ENCODE measurements at regions not wholly inside any gene's neighbourhood (a gene's known extent, or its start where the extent isn't known, plus 50 kb on each side); places are given as distances from the start of the nearest gene placed in this dataset.
A peak's percentile ranks its signal among the peaks of the same experiment; 100 is the strongest.

DNA sequence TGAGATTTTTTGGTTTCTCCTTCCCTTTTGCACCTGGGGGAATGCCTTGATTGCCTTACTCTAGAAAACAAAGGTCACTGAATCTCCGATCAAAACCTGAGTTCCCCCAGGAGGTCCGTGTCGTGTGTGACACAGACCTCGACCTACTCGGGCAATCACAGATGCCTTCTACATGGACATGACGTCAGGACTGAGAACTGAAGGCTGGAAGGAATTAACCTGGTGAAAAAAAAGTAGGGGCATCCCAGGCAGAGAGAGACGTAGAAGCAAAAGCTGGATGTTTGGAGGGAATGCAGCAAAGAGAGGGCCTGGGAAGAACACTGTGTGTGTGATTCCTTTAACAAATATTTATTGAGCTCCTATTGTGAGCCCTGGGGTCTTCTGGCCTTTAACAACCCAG is 178.0 kb downstream of the PRDM2 start:
- no peak for FAIRE-seq

- no peak for FAIRE-seq
These were observed 178.5 kb downstream of the PRDM2 start for GRCh38 chr1:13878451-13878850.

GRCh38 chr1:13881385-13882088 is 181.5 kb downstream of the PRDM2 start:
- FAIRE-seq: no peak

DNA sequence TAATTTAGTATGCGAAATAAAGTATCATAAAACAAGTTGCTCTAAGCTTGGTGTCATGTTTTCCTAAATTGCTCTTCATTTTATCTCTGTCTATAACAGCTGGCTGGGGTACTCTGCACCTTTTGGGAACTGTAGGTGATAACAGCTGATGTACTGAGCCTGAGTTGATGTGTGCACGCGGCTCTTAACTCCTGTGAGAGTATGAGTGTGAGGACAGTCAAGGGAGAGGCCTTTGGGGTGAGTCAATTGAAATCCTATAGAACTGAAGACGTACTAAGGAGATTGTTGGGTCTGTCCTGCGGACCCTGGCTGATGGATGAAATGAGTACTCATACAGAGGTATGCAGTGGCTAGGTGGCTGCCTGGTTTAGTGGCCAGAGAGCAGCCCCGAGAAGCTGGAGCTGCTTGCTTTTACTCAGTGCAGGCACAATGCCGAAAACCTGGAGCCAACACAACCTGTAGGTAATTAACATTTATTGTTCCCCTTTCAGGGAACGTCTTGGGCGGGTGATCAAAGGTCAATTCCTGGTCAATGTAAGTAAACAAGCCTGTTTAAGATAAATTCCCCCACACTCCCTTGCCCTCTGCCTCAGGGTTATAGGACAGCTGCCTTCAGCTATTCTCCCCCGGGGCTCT is 188.5 kb downstream of the PRDM2 start:
- peak; percentile 85 for FAIRE-seq

GRCh38 chr1:13889495-13889894 is 189.5 kb downstream of the PRDM2 start:
- no peak for FAIRE-seq

DNA sequence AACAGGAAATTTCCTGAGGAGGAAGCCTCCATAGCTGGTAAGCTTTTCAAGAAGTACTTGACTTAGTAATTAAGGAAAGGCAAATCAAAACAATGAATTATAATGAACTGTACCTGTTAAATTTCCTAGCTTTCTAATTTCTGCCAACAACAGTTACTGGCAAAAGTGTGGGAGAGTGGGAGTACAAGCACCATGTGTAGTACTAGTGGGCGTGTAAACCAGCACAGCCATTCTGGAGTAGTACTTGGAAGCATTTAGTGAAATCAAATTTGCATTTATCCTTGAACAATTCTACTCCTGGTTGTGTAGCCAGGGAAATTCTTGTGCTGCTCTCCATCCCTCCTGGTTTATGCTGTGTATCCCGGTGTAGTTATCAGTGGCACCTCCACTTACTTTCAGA is 190.8 kb downstream of the PRDM2 start:
- no peak for FAIRE-seq

DNA sequence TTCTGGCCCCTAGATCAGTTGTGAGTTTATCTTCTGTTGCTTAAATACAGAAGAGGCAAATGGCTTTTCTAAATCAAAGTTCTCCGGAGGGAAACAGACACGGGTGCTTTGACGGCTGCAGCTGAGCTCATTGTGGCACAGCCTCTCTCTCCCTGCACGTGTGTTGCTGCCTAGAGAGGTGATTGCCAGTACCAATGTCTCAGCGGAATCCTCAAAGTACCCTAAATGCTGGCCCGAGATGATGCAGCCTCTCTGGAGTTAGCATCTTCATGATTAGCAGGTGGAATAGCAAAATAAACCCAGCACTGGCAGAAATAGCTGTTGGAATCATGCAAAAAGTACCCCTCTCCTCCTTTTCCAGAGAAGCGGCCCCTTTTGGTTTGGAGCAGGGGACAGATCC is 192.2 kb downstream of the PRDM2 start:
- FAIRE-seq: no peak

DNA sequence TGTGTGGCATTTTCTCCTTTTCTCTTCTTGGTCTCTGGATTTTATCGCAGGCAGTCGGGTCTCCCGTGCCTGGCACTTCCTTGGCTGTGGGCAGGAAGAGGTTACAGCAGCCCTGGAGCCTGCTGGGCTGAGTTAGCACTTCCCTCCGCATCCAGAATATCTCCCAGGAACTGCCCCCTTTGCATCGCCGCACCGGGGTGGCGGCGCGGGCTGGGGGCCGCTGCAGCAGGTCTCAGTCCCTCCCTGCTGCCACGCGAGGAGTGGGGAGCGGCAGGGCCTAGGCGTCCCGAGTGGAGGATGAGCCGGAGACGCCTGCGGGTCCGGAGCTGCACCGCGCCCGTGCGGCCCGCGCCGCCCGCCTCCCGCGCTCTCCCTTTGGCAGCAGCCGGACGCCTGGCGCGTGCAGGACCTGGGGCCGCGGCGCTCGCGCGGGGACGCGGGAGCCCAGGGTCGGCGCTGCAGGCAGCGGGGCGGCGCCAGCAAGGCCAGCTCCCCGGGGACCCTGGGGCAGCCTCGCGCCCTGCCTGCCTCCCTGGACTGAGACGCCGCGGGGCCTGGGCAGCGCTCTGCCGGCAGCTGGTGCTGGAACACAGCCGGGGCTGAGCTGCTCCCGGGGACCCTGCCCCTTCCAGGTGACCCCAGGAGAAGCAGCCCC is 192.8 kb downstream of the PRDM2 start:
- no peak for FAIRE-seq

- FAIRE-seq: no peak
These were observed 193.4 kb downstream of the PRDM2 start for GRCh38 chr1:13893409-13893821.

- no peak for FAIRE-seq
These were observed 196.9 kb downstream of the PRDM2 start for GRCh38 chr1:13896932-13897331.

GRCh38 chr1:13898406-13898805 is 198.4 kb downstream of the PRDM2 start:
- FAIRE-seq: no peak

DNA sequence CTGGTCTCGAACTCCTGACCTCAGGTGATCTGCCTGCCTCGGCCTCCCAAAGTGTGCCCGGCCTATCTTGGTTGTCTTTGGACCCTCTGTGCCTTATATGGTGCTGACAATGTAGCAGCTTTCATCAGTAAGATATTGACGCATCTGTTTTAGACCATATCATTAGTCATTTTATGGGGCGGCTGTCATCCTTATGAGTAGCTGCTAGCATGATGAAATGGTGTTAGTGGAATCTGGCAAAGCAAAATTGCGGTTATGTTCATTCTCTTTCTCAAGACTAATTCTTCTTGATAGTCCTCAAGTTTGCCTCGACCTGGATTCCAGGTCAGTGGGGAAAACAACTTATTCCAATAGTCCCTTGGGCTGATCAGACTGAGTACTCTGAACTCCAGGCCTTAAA is 199.9 kb downstream of the PRDM2 start:
- FAIRE-seq: no peak

GRCh38 chr1:13900583-13900982 is 200.6 kb downstream of the PRDM2 start:
- FAIRE-seq: no peak

DNA sequence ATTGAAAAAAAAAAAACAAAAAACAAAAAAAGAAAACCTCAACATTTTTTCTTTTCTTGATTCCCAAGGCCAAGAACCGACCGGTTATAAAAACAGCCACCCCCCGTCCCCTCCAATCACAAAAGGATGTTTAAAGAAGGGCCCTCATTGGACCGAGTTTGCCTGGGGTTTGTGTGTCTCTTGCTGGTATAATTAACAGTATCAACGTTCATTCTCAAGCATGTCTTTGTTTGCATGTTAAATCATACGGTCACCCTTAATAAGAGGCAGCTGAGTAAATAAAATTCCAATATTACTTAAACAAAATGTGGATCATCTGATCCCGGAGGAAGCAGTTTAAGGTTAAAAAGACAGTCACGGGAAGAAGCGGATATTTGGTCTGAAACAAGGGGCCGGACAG is 201.1 kb downstream of the PRDM2 start:
- FAIRE-seq: peak; percentile 70

GRCh38 chr1:13901597-13901996 is 201.6 kb downstream of the PRDM2 start:
- FAIRE-seq: no peak

GRCh38 chr1:13908128-13908527 is 208.1 kb downstream of the PRDM2 start:
- FAIRE-seq: no peak

DNA sequence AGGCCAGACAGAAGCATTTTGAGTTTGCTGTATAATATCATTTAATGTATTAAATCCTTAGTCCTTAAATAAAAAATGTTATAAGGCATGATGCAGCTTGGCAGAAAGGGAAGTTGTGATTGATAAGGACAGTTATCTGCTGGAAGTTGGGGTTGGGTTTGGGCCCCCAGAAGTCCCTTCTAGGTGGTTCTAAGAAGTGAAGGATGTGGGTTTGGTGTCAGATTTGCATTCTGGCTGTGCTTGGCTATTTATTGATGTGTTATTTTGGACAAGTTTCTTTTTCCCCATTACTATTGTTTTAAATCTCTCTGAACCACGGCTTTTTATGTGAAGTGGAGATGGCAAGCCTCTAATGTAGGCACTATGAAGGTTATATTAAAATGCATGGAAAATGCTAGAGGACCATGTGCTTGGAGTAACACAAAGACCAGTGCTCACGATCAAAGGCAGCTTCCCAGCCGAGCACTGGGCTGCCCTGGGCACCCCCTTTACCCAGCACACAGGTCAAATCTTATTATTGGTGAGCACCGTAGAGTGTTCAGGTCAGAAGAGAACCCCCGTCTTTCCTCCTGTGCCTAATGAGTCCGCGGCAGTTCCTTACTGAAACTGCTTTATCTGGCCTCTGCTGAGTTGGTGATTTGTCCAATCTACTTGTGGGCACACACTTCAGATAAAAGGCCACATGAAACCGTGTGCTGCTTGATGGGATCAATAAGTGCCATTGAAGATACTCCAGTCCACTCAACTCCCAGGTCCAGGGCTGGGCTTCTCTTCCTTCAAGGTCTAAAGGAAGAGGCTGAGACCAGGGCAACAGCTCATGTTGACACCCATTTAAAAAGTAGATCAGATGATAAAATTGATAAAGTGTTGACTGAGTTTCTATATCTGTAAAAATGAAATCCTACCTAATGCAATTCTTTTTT is 212.0 kb downstream of the PRDM2 start:
- FAIRE-seq: no peak

DNA sequence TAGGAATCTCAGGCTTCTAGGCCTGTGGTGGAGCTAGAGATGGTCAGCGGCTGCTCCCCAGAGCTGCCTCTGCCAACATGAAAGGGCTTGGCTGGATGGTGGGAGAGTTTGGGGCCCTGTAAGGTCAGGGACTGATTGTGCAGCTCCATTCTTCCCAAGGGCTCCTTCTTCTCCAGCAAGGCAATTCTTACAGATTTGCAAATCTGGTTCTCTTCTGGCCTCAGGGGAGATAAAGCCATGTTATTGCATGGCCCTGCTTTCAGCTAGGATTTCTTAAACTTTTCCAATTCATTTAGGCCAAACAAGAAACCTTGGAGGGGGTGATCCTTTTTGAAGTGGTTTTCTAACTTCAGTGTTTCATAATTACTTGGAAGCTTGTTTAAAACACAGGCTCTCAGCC is 213.4 kb downstream of the PRDM2 start:
- no peak for FAIRE-seq

- FAIRE-seq: no peak
These were observed 216.5 kb downstream of the PRDM2 start for GRCh38 chr1:13916530-13916929.

DNA sequence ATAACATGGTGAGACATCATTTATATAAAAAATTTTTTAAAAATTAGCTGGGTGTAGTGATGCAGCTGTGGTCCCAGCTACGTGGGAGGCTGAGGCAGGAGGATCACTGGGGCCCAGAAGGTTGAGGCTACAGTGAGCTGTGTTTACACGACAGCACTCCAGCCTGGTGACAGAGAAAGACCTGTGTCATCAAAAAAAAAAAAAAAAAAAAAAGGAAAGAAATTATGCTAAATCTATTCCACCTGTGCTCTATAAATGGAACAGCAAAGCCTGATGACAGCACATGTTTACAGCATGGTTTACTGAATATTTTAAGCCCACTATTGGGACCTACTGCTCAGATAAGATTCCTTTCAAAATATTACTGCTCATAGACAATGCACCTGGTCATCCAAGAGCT is 217.6 kb downstream of the PRDM2 start:
- no peak for FAIRE-seq

GRCh38 chr1:13918862-13919261 is 218.9 kb downstream of the PRDM2 start:
- no peak for FAIRE-seq

- no peak for FAIRE-seq
These were observed 221.2 kb downstream of the PRDM2 start for GRCh38 chr1:13921190-13921589.

DNA sequence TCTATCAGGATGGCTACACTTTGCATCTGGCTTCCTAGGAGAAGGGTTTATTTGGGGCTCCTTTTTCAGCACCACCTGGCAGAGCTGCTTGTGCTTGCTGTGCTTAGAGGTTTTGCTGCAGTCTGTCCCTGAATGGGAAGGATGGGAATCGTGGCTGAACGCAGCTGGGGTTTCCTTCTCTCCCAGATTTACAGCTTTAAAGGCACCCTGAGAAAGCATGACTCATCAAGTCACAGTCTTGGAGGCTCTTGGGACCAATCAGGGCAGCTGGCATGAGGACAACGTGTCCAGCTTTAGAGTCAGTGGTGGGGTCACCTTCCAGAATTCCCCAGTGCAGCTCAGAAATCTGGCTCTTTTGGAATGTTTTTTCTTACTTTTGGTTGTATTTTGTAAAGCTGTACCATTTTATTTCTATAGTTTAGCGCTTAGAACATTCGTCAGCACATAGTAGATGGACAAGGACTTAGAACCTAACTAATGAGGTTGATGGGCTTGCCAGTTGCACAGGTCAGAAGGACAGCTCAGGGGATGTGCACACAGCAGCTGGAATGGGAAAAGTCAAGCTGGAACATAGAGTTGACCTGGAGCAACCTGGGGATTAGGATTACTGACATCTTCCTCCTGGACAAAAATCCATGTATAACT is 222.6 kb downstream of the PRDM2 start:
- FAIRE-seq: no peak

Data from endometrium (tissue), 2 donors.